ENCODE measurements at regions not wholly inside any gene's neighbourhood (a gene's known extent, or its start where the extent isn't known, plus 50 kb on each side); places are given as distances from the start of the nearest gene placed in this dataset.

DNA sequence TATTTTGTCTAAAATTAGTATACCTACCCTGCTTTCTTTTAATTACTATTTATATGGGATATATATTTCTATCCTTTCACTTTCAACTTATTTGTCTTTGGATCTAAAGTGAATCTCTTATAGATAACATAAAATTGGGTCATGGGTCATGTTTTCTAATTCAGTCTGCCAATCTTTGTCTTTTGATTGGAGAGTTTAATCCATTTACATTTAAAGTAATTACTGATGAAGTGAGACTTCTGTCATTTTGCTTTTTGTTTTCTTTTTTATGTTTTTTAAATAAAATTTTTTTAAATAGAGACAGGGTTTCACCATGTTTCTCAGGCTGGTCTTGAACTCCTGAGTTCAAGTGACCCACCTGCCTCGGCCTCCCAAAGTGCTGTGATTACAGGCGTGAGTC lies 50.5 kb upstream of the PRDM1 start:
- TF ChIP-seq, protein P1, sequence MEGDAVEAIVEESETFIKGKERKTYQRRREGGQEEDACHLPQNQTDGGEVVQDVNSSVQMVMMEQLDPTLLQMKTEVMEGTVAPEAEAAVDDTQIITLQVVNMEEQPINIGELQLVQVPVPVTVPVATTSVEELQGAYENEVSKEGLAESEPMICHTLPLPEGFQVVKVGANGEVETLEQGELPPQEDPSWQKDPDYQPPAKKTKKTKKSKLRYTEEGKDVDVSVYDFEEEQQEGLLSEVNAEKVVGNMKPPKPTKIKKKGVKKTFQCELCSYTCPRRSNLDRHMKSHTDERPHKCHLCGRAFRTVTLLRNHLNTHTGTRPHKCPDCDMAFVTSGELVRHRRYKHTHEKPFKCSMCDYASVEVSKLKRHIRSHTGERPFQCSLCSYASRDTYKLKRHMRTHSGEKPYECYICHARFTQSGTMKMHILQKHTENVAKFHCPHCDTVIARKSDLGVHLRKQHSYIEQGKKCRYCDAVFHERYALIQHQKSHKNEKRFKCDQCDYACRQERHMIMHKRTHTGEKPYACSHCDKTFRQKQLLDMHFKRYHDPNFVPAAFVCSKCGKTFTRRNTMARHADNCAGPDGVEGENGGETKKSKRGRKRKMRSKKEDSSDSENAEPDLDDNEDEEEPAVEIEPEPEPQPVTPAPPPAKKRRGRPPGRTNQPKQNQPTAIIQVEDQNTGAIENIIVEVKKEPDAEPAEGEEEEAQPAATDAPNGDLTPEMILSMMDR (conservative IDR thresholded peaks at IDR 0.05; ENCODE audit: low read depth, low read length): no peak
- no peak overlapping the region for H3K4me3 ChIP-seq (ENCODE audit: low read length)

DNA sequence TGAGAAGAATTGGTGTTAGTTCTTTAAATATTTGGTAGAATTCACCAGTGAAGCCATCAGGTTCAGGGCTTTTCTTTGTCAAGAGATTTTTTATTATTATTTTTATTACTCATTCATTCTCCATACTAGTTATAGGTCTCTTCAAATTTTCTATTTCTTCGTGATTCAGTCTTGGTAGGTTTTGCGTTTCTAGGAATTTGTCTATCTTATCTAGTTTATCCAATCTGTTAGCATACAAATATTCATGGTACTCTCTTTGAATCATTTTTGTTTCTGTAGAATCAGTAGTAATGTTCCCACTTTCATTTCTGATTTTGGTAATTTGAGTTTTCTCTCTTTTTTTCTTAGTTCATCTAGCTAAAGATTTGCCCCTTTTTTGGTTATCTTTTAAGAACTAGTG lies 52.3 kb upstream of the PRDM1 start:
- no peak overlapping the region for H3K4me3 ChIP-seq (ENCODE audit: low read length)
- TF ChIP-seq, protein P1 (conservative IDR thresholded peaks at IDR 0.05; ENCODE audit: low read depth, low read length): no peak
- no peak for DNase-seq (ENCODE audit: low read depth)

More for the DNA sequence above, 50.5 kb upstream of the PRDM1 start:
- no peak for DNase-seq (ENCODE audit: low read depth)

DNA sequence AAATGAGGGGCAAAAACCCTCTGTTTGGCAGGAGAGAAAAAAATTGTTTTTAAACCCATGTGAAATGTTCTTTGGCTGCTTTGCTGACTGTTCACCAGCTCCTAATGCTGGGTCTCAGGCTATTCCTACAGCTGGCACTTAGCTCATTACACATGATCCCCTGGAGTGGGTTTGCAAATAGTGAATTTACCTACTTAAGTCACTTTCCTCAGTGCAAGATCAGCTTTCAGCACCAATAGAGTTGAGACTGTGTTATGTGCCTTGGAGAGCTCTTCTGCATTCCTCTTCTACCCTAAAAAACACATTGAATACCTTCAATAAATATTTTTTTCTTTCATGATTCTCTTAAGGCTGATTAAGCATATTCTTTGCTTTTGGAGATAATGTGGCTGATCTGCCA lies 58.4 kb upstream of the PRDM1 start:
- no peak for DNase-seq (ENCODE audit: low read depth)
- no peak overlapping the region for H3K4me3 ChIP-seq (ENCODE audit: low read length)
- TF ChIP-seq, protein P1 (conservative IDR thresholded peaks at IDR 0.05; ENCODE audit: low read depth, low read length): no peak

DNA sequence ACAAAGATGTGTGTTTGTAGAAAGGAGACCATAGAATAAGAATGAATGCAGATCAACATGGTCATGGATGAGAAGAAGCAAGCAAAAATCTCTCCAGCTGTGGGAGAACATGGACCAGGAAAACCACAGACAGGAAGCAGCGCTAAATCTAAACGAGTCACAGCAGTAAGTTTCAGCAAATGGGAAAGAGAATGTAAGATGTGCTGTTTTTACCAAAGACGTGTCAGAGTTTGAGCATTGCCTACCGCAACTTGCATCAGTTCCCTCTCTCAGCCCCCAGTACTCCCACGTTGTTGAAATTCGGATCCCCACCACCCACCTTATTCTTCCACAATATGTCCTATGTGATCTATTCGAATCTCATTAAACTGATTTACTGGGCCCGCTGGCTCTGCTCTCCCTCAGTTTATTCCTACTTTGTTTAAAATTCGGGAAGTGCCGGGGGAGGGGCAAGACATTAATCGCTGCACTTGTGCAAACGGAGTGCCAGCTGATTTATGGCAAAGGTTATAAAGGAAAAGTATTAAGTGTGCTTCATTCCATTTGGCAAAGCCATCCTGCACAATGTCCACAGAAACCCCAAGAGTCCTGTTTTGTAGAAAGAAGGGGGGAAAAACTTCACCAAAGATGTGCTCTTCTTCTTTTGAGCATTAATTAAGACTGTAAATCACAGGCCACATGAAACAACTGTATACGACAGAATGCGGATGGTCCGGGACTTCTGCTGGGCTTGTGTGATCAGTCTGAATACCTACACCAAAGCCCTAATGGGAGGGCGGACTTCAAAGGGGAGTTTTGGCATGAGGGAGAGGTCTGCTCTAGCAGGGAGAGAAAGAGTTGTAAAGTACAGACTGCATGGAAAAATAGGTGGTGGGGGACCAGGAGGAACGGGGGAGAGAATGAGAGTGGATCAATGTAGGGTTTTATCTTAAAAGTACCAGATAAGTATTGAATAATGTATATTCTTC lies 59.1 kb upstream of the PRDM1 start:
- TF ChIP-seq, protein P1 (conservative IDR thresholded peaks at IDR 0.05; ENCODE audit: low read depth, low read length): no peak
- no peak overlapping the region for H3K4me3 ChIP-seq (ENCODE audit: low read length)
- no peak for DNase-seq (ENCODE audit: low read depth)

DNA sequence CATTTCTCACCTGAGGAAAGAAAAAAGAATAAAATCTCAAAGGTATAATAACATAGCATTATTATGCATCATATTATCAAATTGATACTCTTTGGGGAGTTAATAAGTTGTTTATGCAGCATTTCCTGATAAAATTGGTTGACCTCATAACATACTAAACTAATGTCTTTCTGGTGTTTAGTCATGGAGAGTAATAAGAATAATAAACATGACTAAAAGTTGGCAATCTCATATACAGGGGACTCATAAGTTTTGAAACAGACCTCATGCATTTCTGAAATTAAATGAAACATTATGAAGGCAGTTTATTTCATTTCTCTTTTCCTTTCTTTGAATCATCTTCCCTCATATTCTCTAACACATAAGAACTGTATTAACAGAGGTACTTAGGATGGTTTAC lies 60.5 kb upstream of the PRDM1 start:
- no peak overlapping the region for H3K4me3 ChIP-seq (ENCODE audit: low read length)
- TF ChIP-seq, protein P1 (conservative IDR thresholded peaks at IDR 0.05; ENCODE audit: low read depth, low read length): no peak
- DNase-seq (ENCODE audit: low read depth): no peak

DNA sequence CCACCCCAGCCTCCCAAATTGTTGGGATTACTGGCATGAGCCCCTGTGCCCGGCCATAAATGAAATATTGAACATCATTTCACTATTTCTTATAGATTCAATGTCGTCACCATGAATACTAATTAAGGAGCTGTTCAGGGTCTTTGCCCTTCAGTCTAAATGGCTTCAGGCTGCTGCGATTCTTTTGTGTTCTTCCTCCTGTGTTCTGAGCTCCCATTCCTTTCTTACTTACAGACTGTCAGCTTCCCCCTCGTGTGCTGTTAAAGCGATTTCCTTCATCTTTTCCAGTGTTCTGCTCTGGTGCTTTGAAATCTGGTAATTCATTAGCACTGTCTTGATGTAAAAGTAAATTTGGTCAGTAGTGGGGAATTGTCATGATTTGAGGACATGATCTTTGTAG lies 63.3 kb upstream of the PRDM1 start:
- TF ChIP-seq, protein P1 (conservative IDR thresholded peaks at IDR 0.05; ENCODE audit: low read depth, low read length): no peak
- H3K4me3 ChIP-seq (ENCODE audit: low read length): no peak overlapping the region
- no peak for DNase-seq (ENCODE audit: low read depth)

DNA sequence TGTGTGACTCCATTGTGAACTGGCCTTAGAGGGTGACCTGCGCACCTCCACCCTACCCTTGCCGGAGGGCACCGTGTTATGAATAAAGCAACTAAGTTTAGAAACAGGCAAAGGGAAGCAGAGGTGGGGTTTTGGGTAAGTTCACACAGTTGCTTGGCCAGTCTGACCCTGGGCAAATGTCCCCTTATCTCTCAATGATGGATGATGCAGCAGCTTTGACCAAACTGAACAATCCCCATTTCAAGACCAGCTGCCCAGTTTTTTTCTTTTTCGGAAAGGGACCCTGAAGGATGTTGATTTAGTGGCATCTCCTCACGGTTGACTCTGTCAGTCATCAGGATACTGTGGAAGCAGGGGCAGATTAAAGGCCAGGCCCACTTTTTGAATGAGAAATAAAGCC lies 68.7 kb upstream of the PRDM1 start:
- no peak overlapping the region for H3K4me3 ChIP-seq (ENCODE audit: low read length)
- DNase-seq (ENCODE audit: low read depth): no peak
- TF ChIP-seq, protein P1 (conservative IDR thresholded peaks at IDR 0.05; ENCODE audit: low read depth, low read length): no peak
